Spleen (tissue), 11 donors: ENCODE measurements at regions not wholly inside any gene's neighbourhood (a gene's known extent, or its start where the extent isn't known, plus 50 kb on each side); places are given as distances from the start of the nearest gene placed in this dataset.

Source experiments
- DNase-seq: peaks from one replicate; pipeline ENCODE4 v3.0.0-alpha.2; 2020
- H3K27ac ChIP-seq, 8 donors: fragments of 200-600 bp; sonication (generic) in 7 of 8; 1 replicate in 4 of 8; 2 replicates in 4 of 8; pipeline versions ENCODE4 v1.5.0 to v1.8.0; 2016 to 2021; ENCODE audit warnings: inconsistent platforms in 4 of 8, mild to moderate bottlenecking in 4 of 8, moderate library complexity in 1 of 8
- H3K27me3 ChIP-seq, 7 donors: fragments of 200-600 bp; sonication (generic) in 6 of 7; replicated peaks in 1 of 7; 1 replicate in 4 of 7; 2 replicates in 3 of 7; pipeline versions ENCODE4 v1.5.0 to v1.8.0; 2016 to 2021; ENCODE audit warnings: inconsistent platforms in 3 of 7, mild to moderate bottlenecking in 1 of 7
- H3K36me3 ChIP-seq, 6 donors: fragments of 200-600 bp; sonication (generic) in 5 of 6; 1 replicate in 4 of 6; 2 replicates in 2 of 6; pipeline versions ENCODE4 v1.5.0 to v1.8.0; 2016 to 2021; ENCODE audit warnings: inconsistent platforms in 2 of 6
- H3K4me1 ChIP-seq, 6 donors: fragments of 200-600 bp; sonication (generic) in 5 of 6; 1 replicate in 3 of 6; 2 replicates in 3 of 6; pipeline versions ENCODE4 v1.5.0 to v1.8.0; 2016 to 2021; ENCODE audit warnings: inconsistent platforms in 3 of 6
- H3K4me3 ChIP-seq, 8 donors: fragments of 200-600 bp; sonication (generic) in 7 of 8; 1 replicate in 4 of 8; 2 replicates in 4 of 8; pipeline versions ENCODE4 v1.5.0 to v1.8.0; 2016 to 2021; ENCODE audit warnings: inconsistent platforms in 4 of 8, mild to moderate bottlenecking in 4 of 8, moderate library complexity in 2 of 8
- H3K9me3 ChIP-seq, 8 donors: fragments of 200-600 bp; sonication (generic) in 7 of 8; 1 replicate in 4 of 8; 2 replicates in 4 of 8; pipeline versions ENCODE4 v1.5.0 to v1.8.0; 2016 to 2021; ENCODE audit warnings: inconsistent platforms in 4 of 8
- POLR2A ChIP-seq, 3 donors: fragments of 450-650 bp; IDR thresholded peaks; one replicate each; pipeline ENCODE4 v1.5.1; 2017; ENCODE audit warnings: antibody characterized with exemption in 3 of 3, mild to moderate bottlenecking in 1 of 3
- POLR2AphosphoS5 ChIP-seq, 3 donors: sonication (generic); formaldehyde crosslinking; IDR thresholded peaks; one replicate each; pipeline ENCODE4 v1.5.1; 2017; ENCODE audit warnings: antibody characterized with exemption in 3 of 3
- WGBS, 5 donors: extraction: QIAGEN DNeasy Blood & Tissue Kit in 3 of 5; methylation state at CpG; one replicate each; pipeline versions ENCODE4 v1.1.5 to v1.1.7; 2013 to 2018; 5-methylcytosine and 5-hydroxymethylcytosine counted together
- intact Hi-C: fragments of 100-400 bp; cut with DNase I; formaldehyde crosslinking; loops from one replicate; pipeline ENCODE4 v1.15.0; 2023; ENCODE audit warnings: low total_unique reads
- TF ChIP-seq, protein P1 (sequence below), 11 experiments: fragments of 200-600 bp in 7 of 11; fragments of 450-650 bp in 4 of 11; sonication (generic) in 4 of 11; IDR thresholded peaks in 8 of 11; conservative IDR thresholded peaks in 3 of 11; 1 replicate in 7 of 11; 2 replicates in 4 of 11; pipeline versions ENCODE4 v1.4.0 to v1.8.0; 2016 to 2021; ENCODE audit warnings: antibody characterized with exemption in 11 of 11, inconsistent platforms in 4 of 11, mild to moderate bottlenecking in 1 of 11
- donor health status: healthy with polysubstance abuse.
- donor health status: DM: no; HTN: no; CAD: no; lungs with moderate emphysema.
- donor health status: DM: no; HTN: no; CAD: no.
- donor health status: Bipolar disorder and iron deficiency.
- donor health status: healthy.
- donor health status: DM: no; HTN: no; CAD: no.
- donor health status: DM: yes; HTN: yes; CAD: no.

DNA sequence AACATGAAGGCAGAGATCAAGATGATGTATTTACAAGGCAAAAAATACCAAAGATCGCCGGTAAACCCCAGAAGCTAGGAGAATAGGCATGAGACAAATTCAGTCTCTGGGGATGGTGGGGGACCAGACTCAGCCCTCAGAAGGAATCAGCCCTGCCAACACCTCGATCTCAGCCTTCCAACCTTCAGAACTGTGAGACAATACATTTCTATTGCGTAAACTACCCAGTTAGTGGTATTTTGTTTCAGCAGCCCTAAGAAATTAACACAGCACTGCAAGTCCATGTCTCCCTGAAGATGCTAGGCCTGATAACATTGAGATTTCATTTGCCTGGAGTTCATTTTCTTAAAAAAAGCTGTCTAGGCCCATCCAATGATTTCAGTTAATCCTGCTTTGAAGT is 622.5 kb downstream of the PTPRC start:
- Histone ChIP-seq H3K27me3 (no peaks in the 10 kb centered on the region), H3K27ac (no peak overlapping the region), H3K36me3 (no peaks in the 10 kb centered on the region), H3K9me3 (peaks cover 0 to 8% (median 0%) of the 10 kb centered on the region in 8 donors), H3K4me3 (no peak overlapping the region), H3K4me1 (no peaks in the 10 kb centered on the region)
- DNase-seq: no peak
- TF ChIP-seq POLR2AphosphoS5 (IDR thresholded peaks at IDR 0.05) (no peak), POLR2A (IDR thresholded peaks at IDR 0.05) (no peak)
- TF ChIP-seq, protein P1, sequence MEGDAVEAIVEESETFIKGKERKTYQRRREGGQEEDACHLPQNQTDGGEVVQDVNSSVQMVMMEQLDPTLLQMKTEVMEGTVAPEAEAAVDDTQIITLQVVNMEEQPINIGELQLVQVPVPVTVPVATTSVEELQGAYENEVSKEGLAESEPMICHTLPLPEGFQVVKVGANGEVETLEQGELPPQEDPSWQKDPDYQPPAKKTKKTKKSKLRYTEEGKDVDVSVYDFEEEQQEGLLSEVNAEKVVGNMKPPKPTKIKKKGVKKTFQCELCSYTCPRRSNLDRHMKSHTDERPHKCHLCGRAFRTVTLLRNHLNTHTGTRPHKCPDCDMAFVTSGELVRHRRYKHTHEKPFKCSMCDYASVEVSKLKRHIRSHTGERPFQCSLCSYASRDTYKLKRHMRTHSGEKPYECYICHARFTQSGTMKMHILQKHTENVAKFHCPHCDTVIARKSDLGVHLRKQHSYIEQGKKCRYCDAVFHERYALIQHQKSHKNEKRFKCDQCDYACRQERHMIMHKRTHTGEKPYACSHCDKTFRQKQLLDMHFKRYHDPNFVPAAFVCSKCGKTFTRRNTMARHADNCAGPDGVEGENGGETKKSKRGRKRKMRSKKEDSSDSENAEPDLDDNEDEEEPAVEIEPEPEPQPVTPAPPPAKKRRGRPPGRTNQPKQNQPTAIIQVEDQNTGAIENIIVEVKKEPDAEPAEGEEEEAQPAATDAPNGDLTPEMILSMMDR (IDR thresholded peaks at IDR 0.05 in 8 of 11, conservative IDR thresholded peaks at IDR 0.05 in 3 of 11): no peak
- WGBS, 5 donors: 84 to 95% (median 88%) methylated on average over 4 of the region's 4 CpGs
- intact Hi-C loops: no loop called here

DNA sequence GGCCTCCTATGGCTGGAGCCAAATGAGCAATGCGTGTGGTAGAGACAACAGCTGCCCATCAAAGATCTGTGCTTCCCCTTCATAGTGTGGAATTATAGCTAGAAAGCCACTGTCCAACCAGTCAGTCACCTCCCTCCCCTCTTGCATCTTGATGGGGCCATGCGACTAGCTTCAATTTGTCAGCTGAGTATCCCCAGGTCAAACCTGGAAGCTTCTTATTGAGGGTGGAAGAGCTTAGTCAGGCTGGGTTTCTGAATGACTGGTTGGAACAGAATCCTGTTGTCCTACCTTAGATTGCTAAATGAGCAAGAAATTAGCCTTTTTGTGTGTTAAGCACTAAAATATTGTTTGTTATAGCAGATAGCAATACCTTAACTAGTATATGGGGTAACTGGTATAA is 625.4 kb downstream of the PTPRC start:
- 88 to 100% (median 92%) methylated on average over 2 of the region's 2 CpGs for WGBS, 5 donors
- no peaks in the 10 kb centered on the region for H3K27me3 ChIP-seq
- intact Hi-C loops: no loop called here
- no peaks in the 10 kb centered on the region for H3K9me3 ChIP-seq
- H3K27ac ChIP-seq: no peak overlapping the region
- no peak overlapping the region for H3K4me3 ChIP-seq
- no peak for DNase-seq
- H3K4me1 ChIP-seq: no peaks in the 10 kb centered on the region
- TF ChIP-seq POLR2A (IDR thresholded peaks at IDR 0.05) (no peak), POLR2AphosphoS5 (IDR thresholded peaks at IDR 0.05) (no peak)
- TF ChIP-seq, protein P1 (IDR thresholded peaks at IDR 0.05 in 8 of 11, conservative IDR thresholded peaks at IDR 0.05 in 3 of 11): no peak
- no peaks in the 10 kb centered on the region for H3K36me3 ChIP-seq

DNA sequence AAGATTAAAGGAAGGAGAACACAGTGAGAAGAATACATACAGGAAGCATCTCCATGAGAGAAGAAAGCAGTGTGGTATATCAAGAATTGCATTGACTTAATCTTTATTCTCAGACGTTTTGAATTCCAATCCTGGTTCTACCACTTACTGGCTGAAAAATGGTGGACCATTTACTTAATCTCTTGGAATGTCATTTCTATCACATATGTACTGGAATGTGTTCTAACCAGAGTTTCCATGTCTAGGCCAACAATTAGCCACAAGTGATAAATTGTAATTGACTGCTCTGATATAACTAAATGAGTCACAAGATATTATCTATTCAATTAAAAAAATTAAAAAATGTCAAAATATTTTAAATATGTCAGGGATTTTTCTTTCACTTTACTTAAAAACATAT is 626.1 kb downstream of the PTPRC start:
- Histone ChIP-seq H3K27ac (no peak overlapping the region), H3K9me3 (no peaks in the 10 kb centered on the region), H3K27me3 (no peaks in the 10 kb centered on the region), H3K4me3 (no peak overlapping the region), H3K36me3 (no peaks in the 10 kb centered on the region), H3K4me1 (no peaks in the 10 kb centered on the region)
- DNase-seq: no peak
- TF ChIP-seq, protein P1 (IDR thresholded peaks at IDR 0.05 in 8 of 11, conservative IDR thresholded peaks at IDR 0.05 in 3 of 11): no peak
- TF ChIP-seq POLR2AphosphoS5 (IDR thresholded peaks at IDR 0.05): no peak
- TF ChIP-seq POLR2A (IDR thresholded peaks at IDR 0.05): no peak
- intact Hi-C loops: no loop called here
- WGBS, 5 donors: 77 to 86% (median 82%) methylated on average over 1 of the region's 1 CpG

DNA sequence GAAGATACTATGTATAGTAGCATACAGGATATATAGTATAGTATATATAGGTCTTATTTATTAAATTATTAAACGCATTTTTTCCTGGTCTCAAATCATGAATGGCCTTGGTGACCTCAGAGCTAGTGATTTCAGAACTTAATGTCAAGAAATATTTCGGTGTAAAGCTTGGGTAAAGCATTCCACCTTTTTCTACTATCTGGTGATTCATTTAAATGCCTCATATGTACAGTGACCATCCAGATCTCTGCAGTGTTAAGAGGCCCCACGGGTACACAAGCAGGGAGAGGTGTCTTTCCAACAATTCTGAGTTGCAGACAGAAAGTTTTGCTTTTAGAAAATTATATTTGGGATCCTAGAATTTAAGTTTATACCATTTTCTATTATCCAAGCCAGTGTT is 626.5 kb downstream of the PTPRC start:
- H3K4me3 ChIP-seq: no peak overlapping the region
- no peak overlapping the region for H3K27ac ChIP-seq
- 83 to 95% (median 89%) methylated on average over 3 of the region's 3 CpGs for WGBS, 5 donors
- TF ChIP-seq POLR2AphosphoS5 (IDR thresholded peaks at IDR 0.05) (no peak), POLR2A (IDR thresholded peaks at IDR 0.05) (no peak)
- TF ChIP-seq, protein P1 (IDR thresholded peaks at IDR 0.05 in 8 of 11, conservative IDR thresholded peaks at IDR 0.05 in 3 of 11): no peak
- H3K9me3 ChIP-seq: no peaks in the 10 kb centered on the region
- no peaks in the 10 kb centered on the region for H3K4me1 ChIP-seq
- no peaks in the 10 kb centered on the region for H3K27me3 ChIP-seq
- intact Hi-C loops: no loop called here
- no peak for DNase-seq
- no peaks in the 10 kb centered on the region for H3K36me3 ChIP-seq
